ENCODE measurements at regions not wholly inside any gene's neighbourhood (a gene's known extent, or its start where the extent isn't known, plus 50 kb on each side); places are given as distances from the start of the nearest gene placed in this dataset.

DNA sequence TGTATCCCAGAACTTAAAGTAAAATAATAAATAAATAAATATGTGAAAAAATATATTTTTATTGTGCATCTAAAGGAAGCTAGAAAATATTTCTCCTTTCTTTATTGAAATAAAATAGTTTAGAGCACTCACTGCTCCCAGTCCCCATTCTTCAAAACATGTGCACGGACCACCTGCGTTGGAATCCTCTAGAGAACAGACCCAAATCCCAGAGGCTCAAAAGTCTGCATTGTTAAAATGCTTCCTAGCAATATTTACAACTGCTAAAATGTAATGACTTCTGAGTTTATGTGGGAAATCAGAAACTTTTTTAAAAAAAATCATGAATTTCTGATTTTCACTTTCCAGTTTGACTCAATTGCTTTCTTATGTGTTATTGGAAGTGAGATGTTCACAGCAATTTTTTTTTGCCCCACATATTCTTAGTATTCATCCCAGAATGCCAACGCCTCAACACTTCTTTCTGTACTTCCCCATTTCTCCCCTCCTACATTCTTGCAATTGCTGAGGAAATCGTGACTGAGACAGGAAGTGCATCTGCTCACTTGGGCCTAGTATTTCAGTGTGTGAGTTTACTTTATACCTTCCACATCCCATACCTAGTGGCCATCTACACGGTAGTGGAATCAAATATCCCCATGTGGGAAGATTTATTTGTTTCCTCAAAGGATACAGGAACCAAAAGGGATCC is 116.0 kb upstream of the FLRT2 start:
- DNase-seq: no peak

- peak; percentile 7 for DNase-seq
Measured at GRCh38 chr14:85415015-85415712, 114.8 kb upstream of the FLRT2 start.

GRCh38 chr14:85416771-85417170 is 113.2 kb upstream of the FLRT2 start:
- no peak for DNase-seq

GRCh38 chr14:85417396-85417795 is 112.5 kb upstream of the FLRT2 start:
- no peak for DNase-seq

DNA sequence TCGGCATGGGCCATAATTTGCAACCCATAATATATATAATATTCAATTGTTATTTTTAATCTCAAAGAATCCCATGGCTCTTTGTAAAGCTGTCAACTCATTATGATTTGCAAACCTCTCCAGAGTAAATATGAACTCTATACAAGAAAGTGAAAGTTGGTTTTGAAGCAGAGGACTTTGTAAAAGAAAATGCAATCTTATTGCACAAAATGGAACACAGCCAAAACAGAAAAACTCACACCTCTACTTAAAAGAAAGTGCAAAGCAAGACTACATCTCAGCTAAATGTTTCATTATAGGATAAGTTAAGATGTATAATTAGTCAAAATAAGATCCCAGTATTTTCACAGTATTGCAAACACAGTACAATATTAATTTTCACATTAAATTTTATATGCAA is 111.2 kb upstream of the FLRT2 start:
- DNase-seq: no peak

DNA sequence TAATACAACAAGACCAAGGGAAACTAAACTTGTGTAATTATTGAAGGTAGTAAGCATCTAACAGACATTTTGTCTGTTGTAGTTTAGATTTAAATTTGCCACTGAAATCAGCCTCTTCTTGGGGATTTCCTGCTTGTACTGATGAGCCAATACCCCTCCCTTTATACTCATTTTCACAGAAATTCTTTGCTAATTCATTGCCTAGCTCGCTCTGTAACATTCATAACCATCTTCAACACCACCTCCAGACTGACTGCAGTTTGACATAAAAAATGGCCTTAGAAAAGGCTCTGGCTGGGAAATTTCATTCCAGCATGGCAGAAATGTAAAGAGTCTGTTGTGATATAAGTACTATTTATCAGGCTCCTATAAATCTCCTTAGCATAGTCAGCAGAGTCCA is 109.7 kb upstream of the FLRT2 start:
- DNase-seq: no peak

GRCh38 chr14:85420707-85421106 is 109.2 kb upstream of the FLRT2 start:
- DNase-seq: no peak

GRCh38 chr14:85421186-85421877 is 108.6 kb upstream of the FLRT2 start:
- DNase-seq: no peak

DNA sequence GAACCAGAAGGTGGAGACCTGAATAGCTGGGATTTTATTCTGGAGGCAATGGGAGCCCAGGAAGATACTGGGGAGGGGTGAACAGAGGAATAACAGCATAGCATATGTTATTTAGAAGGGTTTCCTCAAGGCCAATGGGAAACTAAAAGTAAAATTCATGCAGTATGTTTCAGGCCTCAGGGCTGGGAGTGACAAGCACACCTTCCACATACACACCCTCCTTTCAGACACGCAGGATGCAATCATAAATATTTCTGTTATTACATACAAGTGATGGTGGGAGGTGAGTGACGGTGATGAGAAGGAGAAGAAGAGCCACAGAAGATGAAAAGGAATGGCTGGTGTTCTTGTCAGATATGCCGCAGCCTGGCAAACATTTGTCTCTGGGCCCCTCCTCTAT is 106.1 kb upstream of the FLRT2 start:
- no peak for DNase-seq

GRCh38 chr14:85425507-85425906 is 104.4 kb upstream of the FLRT2 start:
- DNase-seq: no peak

- no peak for DNase-seq
Measured at GRCh38 chr14:85426068-85426935, 103.6 kb upstream of the FLRT2 start.

- no peak for DNase-seq
Measured at GRCh38 chr14:85428926-85429325, 101.0 kb upstream of the FLRT2 start.

GRCh38 chr14:85437148-85437547 is 92.8 kb upstream of the FLRT2 start:
- peak; percentile 20 for DNase-seq

DNA sequence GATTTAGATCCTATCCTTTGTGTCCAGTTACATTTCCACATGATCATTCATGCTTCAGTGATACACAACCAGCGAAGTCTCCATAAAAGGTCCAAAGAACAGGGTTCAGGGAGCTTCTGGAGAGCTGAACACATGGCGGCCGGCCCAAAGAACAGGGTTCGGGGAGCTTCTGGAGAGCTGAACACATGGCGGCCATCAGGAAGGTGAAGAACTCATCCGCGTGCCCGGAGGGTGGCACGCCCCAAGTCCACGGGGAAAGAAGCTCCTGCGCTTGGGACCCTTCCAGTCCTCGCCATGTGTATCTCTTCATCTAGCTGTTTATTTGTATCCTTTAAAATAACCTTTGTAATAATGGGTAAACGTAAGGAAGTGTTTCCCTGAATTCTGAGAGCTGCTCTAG is 91.9 kb upstream of the FLRT2 start:
- no peak for DNase-seq

GRCh38 chr14:85438481-85438942 is 91.4 kb upstream of the FLRT2 start:
- DNase-seq: no peak

GRCh38 chr14:85439696-85440328 is 90.1 kb upstream of the FLRT2 start:
- no peak for DNase-seq

GRCh38 chr14:85441909-85442643 is 87.9 kb upstream of the FLRT2 start:
- DNase-seq: no peak

DNA sequence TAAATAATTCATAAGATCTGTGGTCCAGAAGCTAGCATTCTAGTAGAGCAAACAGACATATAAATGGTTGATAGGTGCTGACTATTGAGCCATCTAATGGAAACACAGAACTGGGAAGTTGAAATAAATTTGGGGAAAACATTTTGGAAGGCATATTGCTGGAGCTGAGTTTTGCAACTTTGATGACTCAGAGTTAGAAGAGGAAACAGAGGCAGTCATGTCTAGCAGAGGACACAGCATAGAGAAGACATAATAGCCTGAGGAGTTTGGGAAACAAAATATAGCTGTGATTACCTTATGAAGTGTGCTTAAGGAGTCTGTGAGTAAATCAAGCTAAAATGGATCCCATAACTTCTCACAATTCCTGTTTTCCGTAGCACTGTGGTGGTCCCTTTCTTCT is 86.9 kb upstream of the FLRT2 start:
- DNase-seq: no peak

DNA sequence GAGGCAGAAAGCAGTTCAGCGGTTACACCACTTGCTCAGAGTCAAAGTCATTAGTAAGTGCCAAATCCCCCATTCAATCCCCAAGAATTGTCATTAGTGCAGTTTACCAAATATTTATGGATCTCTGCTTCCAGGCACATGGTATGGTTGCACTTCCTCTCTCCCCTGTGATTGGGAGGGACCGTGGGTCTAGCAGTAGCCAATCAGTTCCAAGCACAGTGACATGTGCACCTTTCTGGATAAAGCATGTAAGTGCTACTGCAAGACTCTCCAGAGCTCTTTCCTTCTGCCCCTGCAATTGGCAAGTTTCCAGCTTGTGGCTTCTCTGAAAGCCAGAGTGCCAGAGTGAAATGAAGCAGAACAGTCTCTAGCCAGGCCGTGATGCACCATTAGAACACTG is 85.3 kb upstream of the FLRT2 start:
- no peak for DNase-seq

- DNase-seq: no peak
Measured at GRCh38 chr14:85445151-85445795, 84.7 kb upstream of the FLRT2 start.

GRCh38 chr14:85447883-85448282 is 82.1 kb upstream of the FLRT2 start:
- no peak for DNase-seq
